HG03066 (cell line): ENCODE measurements at regions not wholly inside any gene's neighbourhood (a gene's known extent, or its start where the extent isn't known, plus 50 kb on each side); places are given as distances from the start of the nearest gene placed in this dataset.

Source experiments
- ATAC-seq: cut with Tn5 transposase; IDR thresholded peaks from one replicate; pipeline ENCODE4 v1.9.1; 2021; ENCODE audit warnings: low read depth; ENCODE audit not compliant: unreplicated experiment

GRCh38 chr1:201740086-201740541 lies 88.8 kb upstream of the IPO9 start:
- no peak for ATAC-seq

GRCh38 chr1:201740670-201741111 lies 88.3 kb upstream of the IPO9 start:
- no peak for ATAC-seq

GRCh38 chr1:201741763-201742342 lies 87.1 kb upstream of the IPO9 start:
- no peak for ATAC-seq

- ATAC-seq, result no peak
Observed at GRCh38 chr1:201742476-201742875, 86.5 kb upstream of the IPO9 start.

- no peak for ATAC-seq
Observed at GRCh38 chr1:201742955-201743805, 85.8 kb upstream of the IPO9 start.

GRCh38 chr1:201745023-201745422 lies 83.9 kb upstream of the IPO9 start:
- ATAC-seq, result no peak

- ATAC-seq, result no peak
Observed at GRCh38 chr1:201746156-201746555, 82.8 kb upstream of the IPO9 start.

GRCh38 chr1:201747261-201747660 lies 81.7 kb upstream of the IPO9 start:
- no peak for ATAC-seq

GRCh38 chr1:201748335-201748734 lies 80.6 kb upstream of the IPO9 start:
- ATAC-seq, result no peak

- ATAC-seq, result no peak
Observed at GRCh38 chr1:201749059-201749690, 79.8 kb upstream of the IPO9 start.

- no peak for ATAC-seq
Observed at GRCh38 chr1:201750120-201750519, 78.8 kb upstream of the IPO9 start.

- no peak for ATAC-seq
Observed at GRCh38 chr1:201750934-201751333, 78.0 kb upstream of the IPO9 start.

GRCh38 chr1:201751872-201752271 lies 77.1 kb upstream of the IPO9 start:
- ATAC-seq, result no peak

- ATAC-seq, result no peak
Observed at GRCh38 chr1:201752333-201752732, 76.6 kb upstream of the IPO9 start.

- ATAC-seq, result no peak
Observed at GRCh38 chr1:201753492-201753891, 75.5 kb upstream of the IPO9 start.

- no peak for ATAC-seq
Observed at GRCh38 chr1:201754353-201754752, 74.6 kb upstream of the IPO9 start.

- ATAC-seq, result no peak
Observed at GRCh38 chr1:201755200-201755599, 73.8 kb upstream of the IPO9 start.

- ATAC-seq, result no peak
Observed at GRCh38 chr1:201756406-201756805, 72.6 kb upstream of the IPO9 start.

GRCh38 chr1:201758499-201759050 lies 70.4 kb upstream of the IPO9 start:
- no peak for ATAC-seq

GRCh38 chr1:201759194-201759815 lies 69.7 kb upstream of the IPO9 start:
- no peak for ATAC-seq

- ATAC-seq, result no peak
Observed at GRCh38 chr1:201760516-201760915, 68.4 kb upstream of the IPO9 start.
